ENCODE measurements at regions not wholly inside any gene's neighbourhood (a gene's known extent, or its start where the extent isn't known, plus 50 kb on each side); places are given as distances from the start of the nearest gene placed in this dataset.

- no peak overlapping the region for H4K8ac ChIP-seq (ENCODE audit: low read depth in 2 of 2, low read length in 2 of 2)
- H3K4me1 ChIP-seq (ENCODE audit: control insufficient read depth, insufficient read depth, low read length) = no peaks in the 10 kb centered on the region
- ChIA-PET CTCF (no interaction called here), POLR2A (ENCODE audit: unreplicated experiment) (no interaction called here)
- in situ Hi-C loops (cut with MboI; ENCODE audit: low sequenced_read_pairs) = no loop called here
- no peak overlapping the region for H3K56ac ChIP-seq (ENCODE audit: extremely low read depth, insufficient read depth, low read length)
- no peaks in the 10 kb centered on the region for H3K9me1 ChIP-seq (ENCODE audit: insufficient read depth, low read length)
- H3K4me2 ChIP-seq (ENCODE audit: low read depth, low read length) = no peak overlapping the region
- H3K9ac ChIP-seq (ENCODE audit: low read depth, low read length) = no peak overlapping the region
- H3K79me1 ChIP-seq (ENCODE audit: low read depth in 1 of 2, low read length in 2 of 2) = no peaks in the 10 kb centered on the region
- H3K4me3 ChIP-seq (ENCODE audit: insufficient read depth, low read depth, low read length) = no peak overlapping the region
- H3K36me3 ChIP-seq (ENCODE audit: control insufficient read depth, insufficient read depth, low read length) = no peaks in the 10 kb centered on the region
- intact Hi-C loops (cut with micrococcal nuclease) = no loop called here
- H3K18ac ChIP-seq (ENCODE audit: low read depth, low read length) = no peak overlapping the region
- no CpG with 5 or more reads among the region's 1 CpG for WGBS, 2 experiments (ENCODE audit: extremely low coverage in 2 of 2, insufficient read length in 1 of 2)
- no peak overlapping the region for H3K27ac ChIP-seq (ENCODE audit: insufficient read depth, low read length)
- H2BK15ac ChIP-seq (ENCODE audit: low read depth, low read length) = no peak overlapping the region
- no peak overlapping the region for H3K4ac ChIP-seq (ENCODE audit: low read depth, low read length)
- H2AFZ ChIP-seq (replicated peaks; ENCODE audit: low read length, poor library complexity) = no peak overlapping the region
- no peak overlapping the region for H2BK20ac ChIP-seq (ENCODE audit: low read depth, low read length)
- no peak overlapping the region for H3K14ac ChIP-seq (replicated peaks; ENCODE audit: low read depth, low read length)
- H3K9me3 ChIP-seq (ENCODE audit: control insufficient read depth, insufficient read depth, low read length) = no peaks in the 10 kb centered on the region
- dilution Hi-C loops (cut with HindIII; ENCODE audit: low sequenced_read_pairs, unreplicated experiment) = no loop called here
- no peak overlapping the region for H4K91ac ChIP-seq (ENCODE audit: insufficient read depth, low read depth, low read length)
- no peaks in the 10 kb centered on the region for H4K20me1 ChIP-seq (ENCODE audit: insufficient read depth, low read length)
- no peak for TF ChIP-seq CEBPB (IDR thresholded peaks at IDR 0.05; ENCODE audit: low read depth, low read length)
- no peak for TF ChIP-seq MXI1 (IDR thresholded peaks at IDR 0.05; ENCODE audit: borderline replicate concordance, low read depth, low read length)
- TF ChIP-seq CHD1 (IDR thresholded peaks at IDR 0.05; ENCODE audit: low read depth, low read length) = no peak
- no peak for TF ChIP-seq BHLHE40 (IDR thresholded peaks at IDR 0.05; ENCODE audit: low read depth, low read length)
- TF ChIP-seq RCOR1 (IDR thresholded peaks at IDR 0.05; ENCODE audit: insufficient replicate concordance, low read length) = no peak
- no peak for TF ChIP-seq FOS (IDR thresholded peaks at IDR 0.05; ENCODE audit: low read depth, low read length)
- TF ChIP-seq RFX5 (IDR thresholded peaks at IDR 0.05; ENCODE audit: low read depth, low read length) = no peak
- no peak for TF ChIP-seq POLR2A (IDR thresholded peaks at IDR 0.05; ENCODE audit: low read depth, low read length)
- no peak for TF ChIP-seq MAZ (IDR thresholded peaks at IDR 0.05; ENCODE audit: borderline replicate concordance, low read depth, low read length)
- no peak for TF ChIP-seq SMC3 (IDR thresholded peaks at IDR 0.05; ENCODE audit: low read depth, low read length)
- TF ChIP-seq MAFK (IDR thresholded peaks at IDR 0.05; ENCODE audit: low read depth, low read length) = no peak
- no peak for TF ChIP-seq CTCF (conservative IDR thresholded peaks at IDR 0.05; ENCODE audit: low read depth, low read length)
- no peak for TF ChIP-seq NFE2L2 (IDR thresholded peaks at IDR 0.05; ENCODE audit: low read depth, low read length)
- H3K23ac ChIP-seq (ENCODE audit: low read depth, low read length) = no peak overlapping the region
- no peak overlapping the region for H4K5ac ChIP-seq (ENCODE audit: low read depth, low read length)
- H3K27me3 ChIP-seq (ENCODE audit: control insufficient read depth, insufficient read depth, low read length) = peaks cover 5% of the 10 kb centered on the region
- no peak overlapping the region for H2BK5ac ChIP-seq (ENCODE audit: low read depth, low read length, poor library complexity, severe bottlenecking)
- DNase-seq (no peak), ATAC-seq (ENCODE audit: low read depth) (no peak)
- H2AK5ac ChIP-seq (ENCODE audit: low read depth, low read length) = no peak overlapping the region
- H2AK9ac ChIP-seq (replicated peaks; ENCODE audit: low read depth, low read length, poor library complexity) = no peak overlapping the region
- H2BK120ac ChIP-seq (ENCODE audit: low read depth, low read length) = no peak overlapping the region
- no TSS peak for BruUV-seq (replicated peaks)
Measured at GRCh38 chrX:15976396-15976795, 121.8 kb upstream of the AP1S2 start.
